ENCODE measurements at regions not wholly inside any gene's neighbourhood (a gene's known extent, or its start where the extent isn't known, plus 50 kb on each side); places are given as distances from the start of the nearest gene placed in this dataset.

- TF ChIP-seq CTBP1 (IDR thresholded peaks at IDR 0.05; ENCODE audit: borderline replicate concordance) = no peak
- no peak for TF ChIP-seq LEF1 (IDR thresholded peaks at IDR 0.05; ENCODE audit: borderline replicate concordance)
- TF ChIP-seq ZNF384 (IDR thresholded peaks at IDR 0.05) = no peak
- TF ChIP-seq ARNT (IDR thresholded peaks at IDR 0.05) = no peak
- TF ChIP-seq FOXA1 (IDR thresholded peaks at IDR 0.05) = no peak
- no peak for TF ChIP-seq NFRKB (IDR thresholded peaks at IDR 0.05)
- no peak for TF ChIP-seq PKNOX1 (IDR thresholded peaks at IDR 0.05)
- no peak for TF ChIP-seq HDGF (IDR thresholded peaks at IDR 0.05; ENCODE audit: borderline replicate concordance)
- TF ChIP-seq BHLHE40 (IDR thresholded peaks at IDR 0.05; ENCODE audit: borderline replicate concordance) = no peak
- no peak for TF ChIP-seq ELF4 (IDR thresholded peaks at IDR 0.05)
- TF ChIP-seq L3MBTL2 (conservative IDR thresholded peaks at IDR 0.05) = no peak
- TF ChIP-seq SP1 (IDR thresholded peaks at IDR 0.05) = no peak
- TF ChIP-seq FOXK2 (IDR thresholded peaks at IDR 0.05) = no peak
- TF ChIP-seq SUZ12 (IDR thresholded peaks at IDR 0.05) = no peak
- TF ChIP-seq TARDBP (IDR thresholded peaks at IDR 0.05) = no peak
- no peak for TF ChIP-seq FOXM1 (IDR thresholded peaks at IDR 0.05; ENCODE audit: borderline replicate concordance)
- POLR2A ChIA-PET = no interaction called here
- DNase-seq (ENCODE audit: extremely low spot score) = no peak
- CTCF ChIA-PET = no interaction called here
These were observed 343.0 kb downstream of the BCAT1 start for GRCh38 chr12:24605916-24606315.

GRCh38 chr12:24605466-24605865 lies 343.4 kb downstream of the BCAT1 start:
- no peak for DNase-seq (ENCODE audit: extremely low spot score)
- POLR2A ChIA-PET = no interaction called here
- CTCF ChIA-PET = no interaction called here
- TF ChIP-seq BHLHE40 (IDR thresholded peaks at IDR 0.05; ENCODE audit: borderline replicate concordance) (no peak), PKNOX1 (IDR thresholded peaks at IDR 0.05) (no peak), SP1 (IDR thresholded peaks at IDR 0.05) (no peak), SUZ12 (IDR thresholded peaks at IDR 0.05) (no peak), L3MBTL2 (conservative IDR thresholded peaks at IDR 0.05) (no peak), ZNF384 (IDR thresholded peaks at IDR 0.05) (no peak), FOXM1 (IDR thresholded peaks at IDR 0.05; ENCODE audit: borderline replicate concordance) (no peak), ARNT (IDR thresholded peaks at IDR 0.05) (no peak), TARDBP (IDR thresholded peaks at IDR 0.05) (no peak), HDGF (IDR thresholded peaks at IDR 0.05; ENCODE audit: borderline replicate concordance) (no peak), ELF4 (IDR thresholded peaks at IDR 0.05) (no peak), CTBP1 (IDR thresholded peaks at IDR 0.05; ENCODE audit: borderline replicate concordance) (no peak), LEF1 (IDR thresholded peaks at IDR 0.05; ENCODE audit: borderline replicate concordance) (no peak), FOXA1 (IDR thresholded peaks at IDR 0.05) (no peak), FOXK2 (IDR thresholded peaks at IDR 0.05) (no peak), NFRKB (IDR thresholded peaks at IDR 0.05) (no peak)

- POLR2A ChIA-PET = no interaction called here
- CTCF ChIA-PET = no interaction called here
These were observed 345.5 kb downstream of the BCAT1 start for GRCh38 chr12:24603371-24603770.

GRCh38 chr12:24600996-24601395 lies 347.9 kb downstream of the BCAT1 start:
- DNase-seq (ENCODE audit: extremely low spot score) = no peak
- TF ChIP-seq ZNF384 (IDR thresholded peaks at IDR 0.05) (no peak), BHLHE40 (IDR thresholded peaks at IDR 0.05; ENCODE audit: borderline replicate concordance) (no peak), NFRKB (IDR thresholded peaks at IDR 0.05) (no peak), FOXA1 (IDR thresholded peaks at IDR 0.05) (no peak), FOXM1 (IDR thresholded peaks at IDR 0.05; ENCODE audit: borderline replicate concordance) (no peak), ELF4 (IDR thresholded peaks at IDR 0.05) (no peak), ARNT (IDR thresholded peaks at IDR 0.05) (no peak), LEF1 (IDR thresholded peaks at IDR 0.05; ENCODE audit: borderline replicate concordance) (no peak), FOXK2 (IDR thresholded peaks at IDR 0.05) (no peak), SP1 (IDR thresholded peaks at IDR 0.05) (no peak), SUZ12 (IDR thresholded peaks at IDR 0.05) (no peak)
- POLR2A ChIA-PET = no interaction called here
- CTCF ChIA-PET = no interaction called here

More at GRCh38 chr12:24603371-24603770, 345.5 kb downstream of the BCAT1 start:
- TF ChIP-seq FOXA1 (IDR thresholded peaks at IDR 0.05) = no peak
- no peak for TF ChIP-seq HDGF (IDR thresholded peaks at IDR 0.05; ENCODE audit: borderline replicate concordance)
- TF ChIP-seq ZNF384 (IDR thresholded peaks at IDR 0.05) = no peak
- no peak for TF ChIP-seq ARNT (IDR thresholded peaks at IDR 0.05)
- TF ChIP-seq FOXK2 (IDR thresholded peaks at IDR 0.05) = no peak
- no peak for TF ChIP-seq SP1 (IDR thresholded peaks at IDR 0.05)
- no peak for TF ChIP-seq BHLHE40 (IDR thresholded peaks at IDR 0.05; ENCODE audit: borderline replicate concordance)
- no peak for TF ChIP-seq FOXM1 (IDR thresholded peaks at IDR 0.05; ENCODE audit: borderline replicate concordance)
- no peak for TF ChIP-seq SUZ12 (IDR thresholded peaks at IDR 0.05)
- TF ChIP-seq TARDBP (IDR thresholded peaks at IDR 0.05) = no peak
- TF ChIP-seq LEF1 (IDR thresholded peaks at IDR 0.05; ENCODE audit: borderline replicate concordance) = no peak
- TF ChIP-seq L3MBTL2 (conservative IDR thresholded peaks at IDR 0.05) = no peak
- TF ChIP-seq PKNOX1 (IDR thresholded peaks at IDR 0.05) = no peak
- TF ChIP-seq NFRKB (IDR thresholded peaks at IDR 0.05) = no peak
- TF ChIP-seq ELF4 (IDR thresholded peaks at IDR 0.05) = no peak
- TF ChIP-seq CTBP1 (IDR thresholded peaks at IDR 0.05; ENCODE audit: borderline replicate concordance) = no peak
- no peak for DNase-seq (ENCODE audit: extremely low spot score)

GRCh38 chr12:24600551-24600950 lies 348.4 kb downstream of the BCAT1 start:
- DNase-seq (ENCODE audit: extremely low spot score) = no peak
- ChIA-PET CTCF (no interaction called here), POLR2A (no interaction called here)
- TF ChIP-seq PKNOX1 (IDR thresholded peaks at IDR 0.05) (no peak), LEF1 (IDR thresholded peaks at IDR 0.05; ENCODE audit: borderline replicate concordance) (no peak), ARNT (IDR thresholded peaks at IDR 0.05) (no peak), ELF4 (IDR thresholded peaks at IDR 0.05) (no peak), FOXK2 (IDR thresholded peaks at IDR 0.05) (no peak), SUZ12 (IDR thresholded peaks at IDR 0.05) (no peak), CTBP1 (IDR thresholded peaks at IDR 0.05; ENCODE audit: borderline replicate concordance) (no peak), FOXM1 (IDR thresholded peaks at IDR 0.05; ENCODE audit: borderline replicate concordance) (no peak), HDGF (IDR thresholded peaks at IDR 0.05; ENCODE audit: borderline replicate concordance) (no peak), SP1 (IDR thresholded peaks at IDR 0.05) (no peak), NFRKB (IDR thresholded peaks at IDR 0.05) (no peak), L3MBTL2 (conservative IDR thresholded peaks at IDR 0.05) (no peak), BHLHE40 (IDR thresholded peaks at IDR 0.05; ENCODE audit: borderline replicate concordance) (no peak), ZNF384 (IDR thresholded peaks at IDR 0.05) (no peak), FOXA1 (IDR thresholded peaks at IDR 0.05) (no peak), TARDBP (IDR thresholded peaks at IDR 0.05) (no peak)
